HG02852 (cell line): ENCODE measurements at regions not wholly inside any gene's neighbourhood (a gene's known extent, or its start where the extent isn't known, plus 50 kb on each side); places are given as distances from the start of the nearest gene placed in this dataset.
"Not testable (repeated sequence)": the region's sequence is repeated elsewhere in the genome, so short reads cannot be mapped to it uniquely, and the experiment has no call there.

Source experiments
- ATAC-seq: cut with Tn5 transposase; IDR thresholded peaks from one replicate; pipeline ENCODE4 v1.9.1; 2021; ENCODE audit warnings: mild to moderate bottlenecking, moderate library complexity; ENCODE audit not compliant: unreplicated experiment

DNA sequence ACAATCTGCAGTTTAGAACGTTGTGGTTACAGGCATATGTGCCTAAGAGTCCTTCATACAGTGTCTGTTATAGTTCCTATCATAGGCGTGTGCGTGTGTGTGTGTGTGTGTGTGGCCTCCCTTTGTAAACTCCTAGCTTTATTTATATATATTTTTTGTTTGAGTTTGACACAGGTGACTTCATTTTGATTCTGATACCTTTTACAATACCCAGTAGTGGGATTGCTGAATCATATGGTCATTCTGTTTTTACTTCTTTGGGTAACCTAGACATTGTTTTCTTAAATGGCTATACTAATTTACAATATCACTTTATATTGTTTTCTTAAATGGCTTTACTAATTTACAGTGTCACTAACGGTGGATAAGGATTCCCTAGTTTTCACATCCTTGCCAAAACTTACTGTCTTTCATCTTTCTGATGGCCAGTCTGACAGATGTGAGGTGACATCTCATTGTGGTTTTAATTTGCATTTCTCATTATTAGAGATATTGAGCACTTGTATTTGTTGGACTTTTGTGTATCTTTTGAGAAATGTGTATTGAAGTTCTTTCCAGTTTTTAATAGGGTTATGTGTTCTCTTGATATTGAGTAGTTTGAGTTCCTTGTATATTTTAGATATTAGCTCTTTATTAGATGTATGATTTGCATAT, 211.1 kb upstream of the NUDT6 start:
- ATAC-seq: peak; percentile 84

DNA sequence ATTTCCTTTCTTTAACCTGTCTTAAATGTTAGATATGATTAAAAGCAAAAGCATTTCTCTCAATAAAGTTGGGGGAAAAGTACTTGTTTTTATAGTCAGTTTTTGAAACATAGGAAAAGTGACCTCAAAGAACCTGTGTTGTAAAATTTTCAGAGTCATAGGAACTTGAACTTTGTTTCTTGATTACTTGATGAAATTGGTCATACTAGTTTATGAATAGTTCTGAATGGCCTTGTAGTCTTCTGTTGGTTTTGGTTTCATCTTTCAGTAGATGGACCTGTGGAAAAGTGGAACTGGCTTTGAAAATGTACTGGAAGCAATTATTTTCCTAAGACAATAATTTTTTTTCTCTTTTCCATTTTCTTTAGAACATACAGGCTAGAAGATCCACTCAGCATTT, 222.2 kb upstream of the NUDT6 start:
- ATAC-seq: no peak

DNA sequence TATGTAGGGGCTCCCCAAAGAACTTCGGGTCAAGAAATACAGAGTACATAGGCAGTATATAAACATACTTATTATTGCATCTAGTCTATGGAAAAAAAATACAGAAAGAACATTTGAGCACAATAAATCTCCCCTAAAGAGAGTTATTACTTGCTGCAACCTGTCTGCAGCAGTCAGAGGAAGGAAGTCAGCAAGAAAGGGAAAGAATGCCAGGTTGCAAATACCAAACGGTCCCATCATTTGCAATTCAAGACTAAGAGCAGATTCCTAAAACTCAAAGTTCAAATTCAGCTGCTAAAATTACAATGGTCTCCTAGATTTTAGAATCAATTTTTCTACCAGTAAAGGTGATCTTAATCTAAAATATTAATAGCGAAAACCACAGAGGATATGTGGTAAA, 236.2 kb upstream of the NUDT6 start:
- ATAC-seq: no peak

DNA sequence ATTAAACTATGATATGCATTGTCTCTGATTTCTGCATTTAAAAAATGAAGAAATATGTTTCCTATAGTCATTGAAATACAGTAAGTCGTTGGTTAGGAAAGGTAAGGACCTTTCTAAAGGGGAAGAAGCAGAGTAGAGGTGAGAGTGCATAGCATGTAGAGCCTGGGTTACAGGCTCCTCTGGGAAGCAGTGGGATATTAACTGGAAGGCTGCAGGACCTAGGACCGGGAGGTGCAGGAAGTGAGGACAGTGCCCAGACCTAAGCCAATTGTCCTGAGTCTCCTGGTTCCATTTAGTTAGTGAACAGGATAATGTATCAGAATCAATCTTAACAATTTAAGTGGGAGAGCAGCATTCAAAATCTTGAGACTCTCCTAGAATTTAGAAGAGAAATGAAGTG, 237.1 kb upstream of the NUDT6 start:
- ATAC-seq: no peak

DNA sequence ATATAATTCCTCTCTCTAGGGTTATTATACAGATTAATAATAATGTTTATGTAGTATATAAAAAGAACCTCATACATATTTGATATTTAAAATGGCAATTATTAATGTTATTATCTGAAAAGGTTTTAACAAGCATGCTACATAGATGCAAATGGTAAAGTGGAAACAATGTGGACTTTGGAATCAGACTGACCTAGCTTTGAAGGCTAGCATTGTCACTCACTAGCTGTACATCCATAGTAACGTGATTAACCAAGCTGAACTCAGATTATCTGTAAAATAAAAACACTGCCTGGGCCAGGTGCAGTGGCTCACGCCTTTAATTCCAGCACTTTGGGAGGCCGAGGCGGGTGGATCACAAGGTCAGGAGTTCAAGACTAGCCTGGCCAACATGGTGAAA, 233.7 kb upstream of the SPRY1 start:
- no peak for ATAC-seq

DNA sequence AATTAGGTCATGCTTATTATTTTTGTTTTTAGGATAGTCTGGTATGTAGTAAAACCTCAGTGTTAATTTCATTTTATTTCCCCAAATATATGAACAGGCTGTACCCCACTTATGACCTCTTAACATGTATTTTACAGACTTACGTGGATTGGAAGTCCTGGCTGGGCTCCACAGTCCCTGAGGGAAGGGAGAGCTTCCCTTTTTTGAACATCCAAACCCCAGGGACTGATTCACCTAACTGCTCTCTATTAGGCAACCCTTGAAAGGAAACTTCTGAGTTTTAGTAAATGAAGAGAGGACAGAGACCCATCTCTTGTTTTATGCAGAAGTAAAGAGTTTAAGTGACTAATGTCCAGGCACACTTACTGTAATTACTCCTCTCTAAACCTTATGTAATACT, 233.1 kb upstream of the SPRY1 start:
- no peak for ATAC-seq

DNA sequence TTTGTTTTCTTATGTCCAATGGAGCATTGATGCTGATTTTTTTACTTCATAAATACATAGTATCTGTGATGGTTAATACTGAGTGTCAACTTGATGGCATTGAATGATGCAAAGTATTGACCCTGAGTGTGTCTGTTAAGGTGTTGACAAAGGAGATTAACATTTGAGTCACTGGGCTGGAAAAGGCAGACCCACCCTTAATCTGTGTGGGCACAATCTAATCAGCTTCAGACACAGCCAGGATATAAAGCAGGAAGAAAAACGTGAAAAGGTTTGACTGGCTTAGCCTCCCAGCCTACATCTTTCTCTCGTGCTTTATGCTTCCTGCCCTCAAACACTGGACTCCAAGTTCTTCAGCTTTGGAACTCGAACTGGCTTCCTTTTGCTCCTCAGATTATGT, 230.6 kb upstream of the SPRY1 start:
- no peak for ATAC-seq

DNA sequence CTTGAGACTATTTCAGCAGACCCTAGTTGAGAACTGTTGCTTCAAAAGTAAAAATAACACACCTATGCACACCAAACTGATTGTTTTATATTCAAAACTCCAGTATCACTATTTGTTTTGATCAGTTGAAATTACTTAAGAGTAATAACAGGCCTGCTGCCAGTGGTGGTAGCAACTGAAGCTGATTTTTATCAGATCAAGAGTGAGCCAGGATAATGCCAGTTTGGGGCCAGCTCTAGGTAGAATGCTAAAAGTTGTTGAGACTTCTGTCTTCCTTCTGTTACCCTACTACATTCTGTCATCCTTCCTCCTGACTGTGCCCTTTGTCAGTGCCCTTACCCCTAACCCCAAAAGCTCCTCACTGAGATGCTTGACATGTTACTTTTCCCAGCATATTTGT, 228.7 kb upstream of the SPRY1 start:
- no peak for ATAC-seq

DNA sequence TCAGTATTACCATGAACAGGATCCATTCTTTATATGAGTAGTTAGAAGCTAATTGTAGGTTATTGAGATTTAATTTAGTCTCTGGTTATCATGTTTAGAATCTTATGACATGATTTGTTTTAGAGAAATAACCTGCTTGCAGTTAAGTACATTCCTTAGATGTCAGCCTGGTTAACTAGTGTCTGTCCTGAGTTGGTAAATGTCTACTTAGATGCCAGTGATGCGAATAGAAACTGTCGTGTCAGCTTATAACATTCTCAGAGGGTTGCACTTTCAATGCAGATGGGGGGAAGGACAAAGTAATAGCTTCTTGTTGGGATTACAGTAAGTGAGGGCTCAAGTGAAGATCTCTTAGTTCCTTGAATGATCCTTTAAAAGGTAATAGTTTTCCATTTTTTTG, 227.8 kb upstream of the SPRY1 start:
- ATAC-seq: no peak

DNA sequence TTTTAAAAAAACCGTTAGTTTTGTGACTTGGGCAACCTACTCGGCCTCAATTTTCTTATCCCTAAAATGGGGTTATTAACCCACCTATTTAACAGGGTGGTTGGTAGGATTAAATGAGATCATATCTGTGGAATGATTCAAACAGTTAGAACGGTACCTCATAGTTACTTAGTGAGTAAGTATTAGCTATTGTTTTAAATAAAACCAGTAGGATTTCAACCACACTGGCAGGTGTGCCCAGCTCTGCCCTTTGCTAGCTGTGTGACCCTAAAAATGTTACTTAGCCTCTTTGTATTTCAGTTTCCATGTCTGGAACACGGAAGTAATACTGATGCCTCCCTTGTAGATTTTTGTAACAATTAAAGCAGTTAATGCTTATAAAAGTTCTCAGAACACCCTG, 225.8 kb upstream of the SPRY1 start:
- no peak for ATAC-seq

DNA sequence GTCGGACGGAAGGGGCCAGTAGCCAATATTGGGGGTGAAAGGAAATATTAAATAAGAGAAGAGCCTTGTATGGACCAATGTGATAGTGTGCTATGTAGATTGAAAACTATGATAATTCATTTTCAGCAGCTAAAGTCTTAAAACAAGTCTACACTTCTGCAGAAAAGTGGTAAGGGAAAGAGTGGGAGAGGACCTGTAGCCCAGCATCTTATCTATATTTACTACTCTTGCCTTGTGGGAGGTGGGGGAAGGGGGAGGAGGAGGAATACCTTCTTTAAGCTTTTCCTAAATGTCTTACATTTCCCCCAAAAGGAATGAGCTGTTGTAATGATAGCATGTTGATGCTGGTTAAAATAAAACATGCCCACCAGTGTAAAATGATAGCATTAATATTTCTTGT, 220.0 kb upstream of the SPRY1 start:
- no peak for ATAC-seq

DNA sequence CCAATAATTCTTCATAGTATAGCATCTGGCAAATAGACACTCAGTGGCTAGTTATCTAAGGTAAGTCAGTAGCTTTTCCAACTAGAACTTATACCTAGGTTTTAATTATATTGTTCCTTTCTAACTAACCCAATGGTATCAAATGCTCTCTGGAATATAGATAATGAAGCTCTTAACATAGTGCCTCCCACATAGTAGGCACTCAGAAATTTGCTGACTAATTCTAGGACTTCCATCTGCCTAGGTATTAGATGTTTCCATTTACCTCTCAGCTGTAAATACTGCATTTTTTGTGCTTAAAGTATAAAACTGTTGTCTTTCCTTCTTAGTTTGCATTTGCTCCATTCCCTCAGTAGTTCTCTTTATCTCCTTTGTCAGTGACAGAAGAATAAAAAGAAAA, 214.3 kb upstream of the SPRY1 start:
- ATAC-seq: no peak

DNA sequence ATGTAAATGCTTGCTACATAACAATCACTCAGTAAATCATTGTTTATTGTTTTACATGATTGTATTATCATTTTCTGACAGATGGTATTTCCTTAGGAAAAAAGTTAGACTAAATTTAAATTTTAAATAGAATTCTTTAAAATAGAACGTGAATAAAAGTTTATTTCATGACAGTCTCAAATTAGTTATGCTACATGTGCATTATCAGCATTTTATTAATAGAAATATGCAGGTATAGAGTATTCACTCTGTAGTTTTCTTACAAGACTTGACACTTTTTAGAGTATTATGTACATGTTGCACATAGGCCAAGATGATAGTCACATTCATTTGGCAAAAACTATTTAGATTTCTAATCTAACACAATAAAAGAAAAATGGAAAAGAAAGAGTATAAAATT, 213.3 kb upstream of the SPRY1 start:
- no peak for ATAC-seq

DNA sequence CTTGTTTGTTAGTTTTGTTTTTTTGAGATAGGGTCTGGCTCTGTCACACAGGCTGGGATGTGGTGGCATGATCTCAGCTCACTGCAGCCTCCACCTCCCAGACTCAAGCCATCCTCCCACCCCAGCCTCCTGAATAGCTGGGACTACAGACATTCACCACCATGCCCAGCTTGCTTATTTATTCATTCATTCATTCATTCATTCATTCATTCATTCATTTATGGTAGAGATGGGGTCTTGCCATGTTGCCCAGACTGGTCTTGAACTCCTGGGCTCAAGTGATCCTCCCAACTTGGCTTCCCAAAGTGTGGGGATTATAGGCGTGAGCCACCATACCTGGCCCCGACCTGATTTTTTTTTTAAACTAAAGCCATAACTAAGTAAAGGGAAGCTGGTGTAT, 212.8 kb upstream of the SPRY1 start:
- not testable (repeated sequence) for ATAC-seq

DNA sequence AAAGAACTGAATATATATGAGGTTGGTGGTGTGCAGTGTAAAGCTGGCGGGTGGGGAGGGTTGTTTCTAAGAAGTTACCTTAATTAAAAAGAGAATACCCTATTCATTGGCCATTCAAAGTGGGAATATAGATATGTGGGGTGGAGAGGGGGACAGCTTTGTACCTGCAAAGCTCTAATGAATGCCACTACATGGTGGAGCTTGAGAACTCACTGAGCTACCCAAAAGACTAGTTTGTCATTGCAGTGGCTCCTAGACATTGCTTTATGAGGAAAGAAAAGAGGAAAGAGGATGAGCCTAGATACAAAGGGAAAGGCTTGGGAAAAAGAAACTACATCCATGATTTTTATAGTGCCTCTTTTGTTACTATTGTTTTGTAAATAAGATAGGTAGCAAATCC, 209.9 kb upstream of the SPRY1 start:
- no peak for ATAC-seq

DNA sequence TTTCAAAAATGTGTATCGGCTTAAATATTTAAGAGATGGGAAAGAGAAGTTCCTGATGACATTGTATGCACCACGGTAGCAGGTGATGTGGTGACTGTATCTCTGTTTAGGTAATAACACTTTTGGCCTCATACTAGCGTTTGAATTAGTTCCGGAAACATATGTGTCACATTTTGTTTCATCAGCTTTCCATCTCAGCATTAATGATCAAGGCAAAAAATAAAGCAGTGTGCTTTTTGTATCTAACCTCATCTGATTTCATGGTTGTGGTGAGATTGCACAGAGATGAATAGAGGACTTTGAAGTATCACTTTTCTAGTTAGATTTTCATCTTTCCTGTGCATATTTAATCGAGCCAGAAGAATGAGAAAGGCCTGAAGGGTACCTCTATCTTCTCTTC, 206.4 kb upstream of the SPRY1 start:
- ATAC-seq: no peak

DNA sequence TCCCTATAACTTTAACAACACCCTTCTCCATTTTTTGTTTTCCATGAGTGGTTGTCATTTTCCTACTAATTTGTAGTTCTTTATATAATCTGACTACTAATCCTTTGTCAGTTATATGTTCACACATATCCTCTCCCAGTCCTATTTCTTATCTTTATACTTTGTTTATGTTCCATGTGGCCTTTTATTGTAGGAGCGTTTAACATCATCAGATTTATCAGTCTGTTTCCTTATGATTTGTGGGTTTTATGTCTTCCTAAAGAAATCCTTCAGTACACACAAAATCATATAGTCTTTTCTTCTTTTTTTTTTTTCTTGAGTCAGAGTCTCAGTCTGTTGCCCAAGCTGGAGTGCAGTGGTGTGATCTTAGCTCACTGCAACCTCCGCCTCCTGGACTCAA, 204.9 kb upstream of the SPRY1 start:
- no peak for ATAC-seq

DNA sequence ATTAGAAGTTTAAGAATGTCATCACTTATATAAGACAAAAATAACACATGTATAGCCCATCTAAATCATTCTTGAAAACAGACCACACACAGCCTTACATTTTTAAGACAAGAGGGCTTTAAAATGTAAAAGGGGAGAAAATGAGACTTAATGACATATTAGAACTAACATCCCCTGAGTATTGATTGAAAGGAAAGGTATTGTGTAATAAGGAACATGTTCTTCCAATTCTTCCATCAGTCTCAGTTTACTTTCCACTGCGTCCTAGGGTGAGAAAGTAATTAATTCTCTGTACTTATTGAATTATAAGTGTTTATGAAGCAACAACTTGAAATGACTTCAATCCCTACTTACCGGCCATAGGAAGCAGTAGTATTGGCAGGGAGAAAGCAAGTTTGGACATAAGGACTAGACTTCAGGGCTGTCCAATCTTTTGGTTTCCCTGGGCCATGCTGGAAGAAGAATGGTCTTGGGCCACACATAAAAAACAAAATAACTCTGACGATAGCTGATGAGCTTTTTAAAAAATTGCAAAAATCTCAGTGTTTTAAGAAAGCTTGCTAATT, 202.7 kb upstream of the SPRY1 start:
- no peak for ATAC-seq

DNA sequence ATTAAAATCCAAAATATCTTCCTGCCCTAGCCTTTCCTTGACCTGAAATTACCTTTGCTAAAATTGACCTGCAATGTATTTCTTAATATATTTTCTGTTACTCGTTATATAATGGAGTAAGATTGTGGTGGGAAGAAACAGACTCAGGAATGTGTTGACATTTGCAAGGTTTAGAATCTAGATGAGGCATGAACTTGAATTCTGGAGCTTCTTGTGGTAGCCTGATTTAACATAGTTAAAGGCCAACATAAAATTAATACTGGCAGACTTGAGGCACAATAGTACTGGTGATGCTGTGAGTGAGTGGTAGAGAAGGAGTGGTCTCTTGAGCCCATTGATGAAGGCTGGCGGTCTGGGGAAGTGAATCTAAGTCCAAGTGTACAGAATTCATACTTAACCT, 197.9 kb upstream of the SPRY1 start:
- no peak for ATAC-seq

DNA sequence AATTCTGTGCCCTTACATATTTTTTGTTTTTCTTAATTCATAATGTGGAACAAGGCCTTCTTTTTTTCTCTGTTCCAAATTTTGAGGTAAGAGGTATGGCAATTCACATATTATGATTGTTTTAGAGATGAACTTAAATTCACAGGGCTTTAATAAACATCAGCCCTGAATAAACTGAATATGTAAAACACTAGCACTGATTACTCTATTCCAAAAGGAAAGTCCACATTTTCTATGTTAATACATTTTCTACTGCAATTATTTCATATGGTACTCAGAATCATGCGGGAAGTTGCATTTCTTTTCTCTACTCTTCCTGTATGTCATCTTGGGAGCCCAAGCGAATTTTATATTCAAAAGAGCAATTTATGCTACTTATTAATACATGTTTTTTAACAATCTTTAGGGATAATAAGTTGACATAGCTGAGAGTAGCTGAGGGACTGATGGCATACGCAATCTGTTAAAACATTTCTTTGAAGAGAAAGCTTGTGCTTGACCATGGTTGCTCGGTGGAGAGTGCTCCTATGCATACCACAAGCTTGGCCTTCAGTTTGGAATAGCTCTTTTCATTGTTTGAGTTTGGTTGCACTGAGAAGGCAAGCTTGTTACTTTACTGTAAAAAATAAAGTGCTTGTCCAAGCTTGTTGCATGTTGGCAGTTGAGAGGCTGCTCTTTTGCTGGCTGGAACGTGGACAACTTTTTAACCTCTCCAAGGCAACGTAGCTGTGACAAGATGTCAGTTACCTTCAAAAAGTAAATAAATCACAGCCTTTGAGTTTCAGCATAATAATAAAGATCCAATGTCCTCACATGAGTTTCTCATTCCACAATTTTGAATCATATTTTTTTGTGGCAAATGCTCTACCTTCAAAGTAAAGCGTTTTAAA, 196.3 kb upstream of the SPRY1 start:
- ATAC-seq: no peak

DNA sequence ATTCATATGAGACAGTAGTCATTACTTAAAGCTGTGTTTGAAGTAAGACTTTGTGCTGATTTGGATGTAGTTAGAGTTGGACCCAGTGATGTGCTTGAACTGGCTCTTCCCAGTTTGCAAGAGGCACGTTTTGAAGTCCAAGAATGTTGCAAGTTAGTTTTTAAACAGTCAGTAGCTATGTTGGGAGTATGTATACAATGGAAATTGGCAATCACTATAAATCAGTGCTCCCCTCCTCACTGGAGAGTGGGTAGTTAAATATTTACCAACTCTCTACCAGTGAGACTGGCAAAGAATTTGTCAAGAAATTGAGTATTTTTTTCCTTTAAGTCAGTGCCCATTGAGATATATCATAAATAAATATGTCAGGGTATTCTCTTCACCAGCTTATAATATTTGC, 191.9 kb upstream of the SPRY1 start:
- no peak for ATAC-seq

DNA sequence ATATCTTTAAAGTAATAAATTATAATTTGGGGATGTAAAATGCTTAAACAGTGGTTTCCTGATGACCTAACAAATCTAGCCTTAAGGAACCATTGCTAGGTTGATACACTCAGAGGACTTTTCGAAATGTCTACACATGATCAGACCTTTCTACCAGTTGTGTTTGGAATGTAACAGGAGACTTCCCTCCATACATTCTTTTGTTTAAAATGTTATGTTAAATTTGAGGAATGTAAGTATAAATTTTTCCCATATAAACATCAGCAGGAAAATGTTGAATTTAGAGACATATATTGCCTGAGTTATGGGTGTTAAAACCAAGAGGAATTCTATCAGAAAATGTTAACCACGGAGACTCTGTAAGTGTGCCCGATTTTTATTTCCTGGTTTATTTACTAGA, 190.6 kb upstream of the SPRY1 start:
- no peak for ATAC-seq
